ENCODE measurements at regions not wholly inside any gene's neighbourhood (a gene's known extent, or its start where the extent isn't known, plus 50 kb on each side); places are given as distances from the start of the nearest gene placed in this dataset.

- no peak overlapping the region for H3K4me3 ChIP-seq
- WGBS, 4 donors, result 87 to 91% (median 89%) methylated on average over 6 to 8 of the region's 8 CpGs
- no peak for DNase-seq
- intact Hi-C loops (cut with DNase I), result no loop called here
- no peaks in the 10 kb centered on the region for H3K36me3 ChIP-seq (replicated peaks in 1 of 2)
- no peaks in the 10 kb centered on the region for H3K9me3 ChIP-seq (replicated peaks in 1 of 3)
- H3K27ac ChIP-seq, result no peak overlapping the region
- TF ChIP-seq POLR2A (IDR thresholded peaks at IDR 0.05), result no peak
- no peak for TF ChIP-seq CTCF (IDR thresholded peaks at IDR 0.05)
- H3K4me1 ChIP-seq (replicated peaks in 1 of 2), result no peaks in the 10 kb centered on the region
- no peaks in the 10 kb centered on the region for H3K27me3 ChIP-seq
Measured at GRCh38 chr6:98179606-98180005, 654.8 kb upstream of the POU3F2 start.

GRCh38 chr6:98200084-98200483 is 634.3 kb upstream of the POU3F2 start:
- Histone ChIP-seq H3K36me3 (replicated peaks in 1 of 2) (no peaks in the 10 kb centered on the region), H3K4me3 (no peak overlapping the region), H3K9me3 (replicated peaks in 1 of 3) (peaks cover 0 to 3% (median 0%) of the 10 kb centered on the region in 3 donors), H3K4me1 (replicated peaks in 1 of 2) (no peaks in the 10 kb centered on the region), H3K27me3 (no peaks in the 10 kb centered on the region), H3K27ac (no peak overlapping the region)
- intact Hi-C loops (cut with DNase I), result no loop called here
- DNase-seq, result no peak
- TF ChIP-seq POLR2A (IDR thresholded peaks at IDR 0.05), result no peak
- no peak for TF ChIP-seq CTCF (IDR thresholded peaks at IDR 0.05)
- whole genome bisulfite sequencing, 4 donors, result 63 to 76% (median 73%) methylated on average over 3 of the region's 3 CpGs

- no peaks in the 10 kb centered on the region for H3K4me1 ChIP-seq (replicated peaks in 1 of 2)
- TF ChIP-seq CTCF (IDR thresholded peaks at IDR 0.05), result no peak
- no peak for TF ChIP-seq POLR2A (IDR thresholded peaks at IDR 0.05)
- no peak overlapping the region for H3K27ac ChIP-seq
- H3K9me3 ChIP-seq (replicated peaks in 1 of 3), result peaks cover 0 to 3% (median 0%) of the 10 kb centered on the region in 3 donors
- DNase-seq, result no peak
- H3K36me3 ChIP-seq (replicated peaks in 1 of 2), result no peaks in the 10 kb centered on the region
- intact Hi-C loops (cut with DNase I), result no loop called here
- H3K27me3 ChIP-seq, result no peaks in the 10 kb centered on the region
- no peak overlapping the region for H3K4me3 ChIP-seq
- WGBS, 4 donors, result 38 to 51% (median 43%) methylated on average over 2 of the region's 2 CpGs
Measured at GRCh38 chr6:98203170-98203806, 631.1 kb upstream of the POU3F2 start.

- Histone ChIP-seq H3K4me3 (no peak overlapping the region), H3K4me1 (replicated peaks in 1 of 2) (no peaks in the 10 kb centered on the region), H3K9me3 (replicated peaks in 1 of 3) (no peaks in the 10 kb centered on the region), H3K27me3 (no peaks in the 10 kb centered on the region), H3K27ac (no peak overlapping the region), H3K36me3 (replicated peaks in 1 of 2) (no peaks in the 10 kb centered on the region)
- TF ChIP-seq POLR2A (IDR thresholded peaks at IDR 0.05) (no peak), CTCF (IDR thresholded peaks at IDR 0.05) (no peak)
- WGBS, 4 donors, result 51 to 61% (median 60%) methylated on average over 2 of the region's 2 CpGs
- no peak for DNase-seq
- intact Hi-C loops (cut with DNase I), result no loop called here
Measured at GRCh38 chr6:98212468-98212867, 621.9 kb upstream of the POU3F2 start.
